ENCODE measurements at regions not wholly inside any gene's neighbourhood (a gene's known extent, or its start where the extent isn't known, plus 50 kb on each side); places are given as distances from the start of the nearest gene placed in this dataset.

- no peak overlapping the region for H3K4me3 ChIP-seq (ENCODE audit: low read length)
- TF ChIP-seq CTCF (conservative IDR thresholded peaks at IDR 0.05; ENCODE audit: low read length), result no peak
- no peak for DNase-seq (ENCODE audit: low read depth)
These were observed 253.7 kb downstream of the ANKRD7 start for GRCh38 chr7:118478236-118478635.

GRCh38 chr7:118478931-118479330 is 254.4 kb downstream of the ANKRD7 start:
- TF ChIP-seq CTCF (conservative IDR thresholded peaks at IDR 0.05; ENCODE audit: low read length), result no peak
- H3K4me3 ChIP-seq (ENCODE audit: low read length), result no peak overlapping the region
- no peak for DNase-seq (ENCODE audit: low read depth)

GRCh38 chr7:118492466-118492865 is 268.0 kb downstream of the ANKRD7 start:
- no peak for DNase-seq (ENCODE audit: low read depth)
- H3K4me3 ChIP-seq (ENCODE audit: low read length), result no peak overlapping the region
- TF ChIP-seq CTCF (conservative IDR thresholded peaks at IDR 0.05; ENCODE audit: low read length), result no peak

- no peak for TF ChIP-seq CTCF (conservative IDR thresholded peaks at IDR 0.05; ENCODE audit: low read length)
- no peak for DNase-seq (ENCODE audit: low read depth)
- H3K4me3 ChIP-seq (ENCODE audit: low read length), result no peak overlapping the region
These were observed 271.7 kb downstream of the ANKRD7 start for GRCh38 chr7:118496138-118496644.

- DNase-seq (ENCODE audit: low read depth), result no peak
- no peak for TF ChIP-seq CTCF (conservative IDR thresholded peaks at IDR 0.05; ENCODE audit: low read length)
- no peak overlapping the region for H3K4me3 ChIP-seq (ENCODE audit: low read length)
These were observed 277.7 kb downstream of the ANKRD7 start for GRCh38 chr7:118502235-118502634.

- no peak for DNase-seq (ENCODE audit: low read depth)
- no peak overlapping the region for H3K4me3 ChIP-seq (ENCODE audit: low read length)
- no peak for TF ChIP-seq CTCF (conservative IDR thresholded peaks at IDR 0.05; ENCODE audit: low read length)
These were observed 286.6 kb downstream of the ANKRD7 start for GRCh38 chr7:118511146-118511545.

- no peak for DNase-seq (ENCODE audit: low read depth)
- no peak overlapping the region for H3K4me3 ChIP-seq (ENCODE audit: low read length)
- TF ChIP-seq CTCF (conservative IDR thresholded peaks at IDR 0.05; ENCODE audit: low read length), result no peak
These were observed 292.8 kb downstream of the ANKRD7 start for GRCh38 chr7:118517275-118517674.
